MCF 10A (cell line): ENCODE measurements at regions not wholly inside any gene's neighbourhood (a gene's known extent, or its start where the extent isn't known, plus 50 kb on each side); places are given as distances from the start of the nearest gene placed in this dataset.

ENCODE experiments used
- BruUV-seq: library from RNA; stranded (reverse); fragments of 400-500 nt; replicated peaks from 2 replicates; lab custom pipeline; 2021; lab: Mats Ljungman, UMichigan
- CTCF ChIA-PET: fragments of 300-600 bp; sonication (Branson Sonifier 250); formaldehyde crosslinking; extraction: SDS; loops from one replicate; lab custom pipeline; 2021; ENCODE audit warnings: antibody characterized with exemption, inconsistent platforms; lab: Yijun Ruan, JAX
- POLR2A ChIA-PET: fragments of 300-600, 350-650 bp; sonication (Branson Sonifier 250); formaldehyde crosslinking; extraction: SDS; loops from one replicate; lab custom pipeline; 2020; ENCODE audit warnings: antibody characterized with exemption, inconsistent platforms; lab: Yijun Ruan, JAX
- DNase-seq: peaks from one replicate; pipeline ENCODE4 v3.0.0-alpha.2; 2018; ENCODE audit not compliant: unreplicated experiment
- H3K27ac Mint-ChIP-seq: one replicate; pipeline ENCODE4 v1.8.0; 2022; ENCODE audit warnings: mild to moderate bottlenecking, low read depth, mixed read lengths; ENCODE audit not compliant: unreplicated experiment
- H3K27me3 Mint-ChIP-seq: one replicate; pipeline ENCODE4 v1.8.0; 2022; ENCODE audit warnings: mixed read lengths; ENCODE audit not compliant: insufficient read depth, unreplicated experiment
- H3K36me3 Mint-ChIP-seq: one replicate; pipeline ENCODE4 v1.8.0; 2022; ENCODE audit warnings: mild to moderate bottlenecking, moderate library complexity, mixed read lengths; ENCODE audit not compliant: insufficient read depth, unreplicated experiment
- H3K4me1 Mint-ChIP-seq: one replicate; pipeline ENCODE4 v1.8.0; 2022; ENCODE audit warnings: mixed read lengths; ENCODE audit not compliant: insufficient read depth, unreplicated experiment
- H3K4me3 Mint-ChIP-seq: one replicate; pipeline ENCODE4 v1.8.0; 2022; ENCODE audit warnings: mild to moderate bottlenecking, moderate library complexity, mixed read lengths; ENCODE audit not compliant: unreplicated experiment
- H3K9me3 Mint-ChIP-seq: one replicate; pipeline ENCODE4 v1.8.0; 2022; ENCODE audit warnings: mixed read lengths; ENCODE audit not compliant: unreplicated experiment
- intact Hi-C: fragments of 100-400 bp; cut with micrococcal nuclease; formaldehyde crosslinking; loops from 2 replicates; pipeline ENCODE4 v1.14.1; 2022
- TF ChIP-seq, protein P1 (sequence below): fragments of 200-600 bp; IDR thresholded peaks from one replicate; pipeline ENCODE4 v1.8.0; 2022; ENCODE audit warnings: antibody characterized with exemption, mild to moderate bottlenecking; ENCODE audit not compliant: unreplicated experiment

DNA sequence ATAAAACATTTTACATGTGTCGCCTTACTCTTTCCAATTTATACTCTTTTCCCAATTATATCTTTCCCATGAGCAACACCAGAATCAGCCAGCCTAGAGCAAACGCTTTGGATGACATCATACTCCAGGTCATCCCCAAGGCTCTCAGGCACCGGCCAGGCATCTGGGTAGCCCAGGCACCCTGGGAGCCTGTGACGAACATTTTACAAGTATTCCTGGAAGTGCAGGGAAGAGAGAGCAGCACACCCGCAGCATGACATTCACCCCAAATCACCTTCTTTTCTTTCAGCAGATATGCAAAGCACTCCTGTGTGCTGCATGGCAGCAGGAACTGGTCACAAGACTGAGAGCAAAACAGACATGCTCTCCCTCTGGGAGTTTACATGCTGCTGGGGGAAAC, 75.7 kb upstream of the SMIM23 start:
- H3K27me3 Mint-ChIP-seq: peaks cover 8% of the 10 kb centered on the region
- no peak for DNase-seq
- intact Hi-C loops: no loop called here
- TF ChIP-seq, protein P1, sequence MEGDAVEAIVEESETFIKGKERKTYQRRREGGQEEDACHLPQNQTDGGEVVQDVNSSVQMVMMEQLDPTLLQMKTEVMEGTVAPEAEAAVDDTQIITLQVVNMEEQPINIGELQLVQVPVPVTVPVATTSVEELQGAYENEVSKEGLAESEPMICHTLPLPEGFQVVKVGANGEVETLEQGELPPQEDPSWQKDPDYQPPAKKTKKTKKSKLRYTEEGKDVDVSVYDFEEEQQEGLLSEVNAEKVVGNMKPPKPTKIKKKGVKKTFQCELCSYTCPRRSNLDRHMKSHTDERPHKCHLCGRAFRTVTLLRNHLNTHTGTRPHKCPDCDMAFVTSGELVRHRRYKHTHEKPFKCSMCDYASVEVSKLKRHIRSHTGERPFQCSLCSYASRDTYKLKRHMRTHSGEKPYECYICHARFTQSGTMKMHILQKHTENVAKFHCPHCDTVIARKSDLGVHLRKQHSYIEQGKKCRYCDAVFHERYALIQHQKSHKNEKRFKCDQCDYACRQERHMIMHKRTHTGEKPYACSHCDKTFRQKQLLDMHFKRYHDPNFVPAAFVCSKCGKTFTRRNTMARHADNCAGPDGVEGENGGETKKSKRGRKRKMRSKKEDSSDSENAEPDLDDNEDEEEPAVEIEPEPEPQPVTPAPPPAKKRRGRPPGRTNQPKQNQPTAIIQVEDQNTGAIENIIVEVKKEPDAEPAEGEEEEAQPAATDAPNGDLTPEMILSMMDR: no peak
- H3K4me1 Mint-ChIP-seq: no peaks in the 10 kb centered on the region
- BruUV-seq: no TSS peak
- ChIA-PET CTCF (no interaction called here), POLR2A (no interaction called here)
- H3K4me3 Mint-ChIP-seq: no peak overlapping the region
- no peaks in the 10 kb centered on the region for H3K9me3 Mint-ChIP-seq
- no peaks in the 10 kb centered on the region for H3K36me3 Mint-ChIP-seq
- no peak overlapping the region for H3K27ac Mint-ChIP-seq

DNA sequence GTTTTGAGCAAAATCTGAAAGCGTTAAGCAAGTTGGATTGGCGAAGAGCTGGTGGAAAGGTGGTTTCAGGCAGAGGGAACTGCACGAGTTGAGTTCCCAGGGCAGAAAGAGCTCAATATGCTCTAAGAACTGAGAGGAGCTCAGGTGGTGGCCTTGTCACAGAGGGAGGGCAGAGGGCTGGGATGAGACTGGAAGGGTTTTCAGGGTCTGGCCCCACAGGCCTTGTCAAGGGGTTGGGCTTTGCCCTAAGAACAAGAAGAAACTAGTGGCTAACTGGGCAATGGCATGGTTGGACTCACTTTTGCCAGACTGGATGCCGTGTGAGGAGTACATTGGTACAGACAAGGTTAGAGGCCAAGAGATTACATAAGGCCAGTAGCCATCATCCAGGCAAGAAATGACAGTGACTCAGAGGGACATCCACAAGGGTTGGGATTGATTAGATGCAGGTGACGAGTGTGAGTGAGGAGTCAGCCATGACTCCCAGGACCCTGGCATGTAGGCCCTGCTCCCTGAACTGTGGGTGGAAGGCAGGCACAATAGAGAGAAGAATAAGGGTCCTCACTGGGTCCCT, 75.1 kb upstream of the SMIM23 start:
- no peak for DNase-seq
- BruUV-seq: no TSS peak
- intact Hi-C loops: no loop called here
- TF ChIP-seq, protein P1: no peak
- no peak overlapping the region for H3K27ac Mint-ChIP-seq
- no peaks in the 10 kb centered on the region for H3K4me1 Mint-ChIP-seq
- ChIA-PET CTCF (interaction anchor here (0.9 kb wide), 1 partner anchor 227 kb away, joined by 4 read pairs; no protein-coding TSS in a partner anchor), POLR2A (interaction anchor here (0.7 to 0.9 kb wide), 2 partner anchors 37 to 47 kb away, joined by 3 read pairs; no protein-coding TSS in a partner anchor)
- H3K4me3 Mint-ChIP-seq: no peak overlapping the region
- no peaks in the 10 kb centered on the region for H3K9me3 Mint-ChIP-seq
- peaks cover 2% of the 10 kb centered on the region for H3K27me3 Mint-ChIP-seq
- no peaks in the 10 kb centered on the region for H3K36me3 Mint-ChIP-seq

DNA sequence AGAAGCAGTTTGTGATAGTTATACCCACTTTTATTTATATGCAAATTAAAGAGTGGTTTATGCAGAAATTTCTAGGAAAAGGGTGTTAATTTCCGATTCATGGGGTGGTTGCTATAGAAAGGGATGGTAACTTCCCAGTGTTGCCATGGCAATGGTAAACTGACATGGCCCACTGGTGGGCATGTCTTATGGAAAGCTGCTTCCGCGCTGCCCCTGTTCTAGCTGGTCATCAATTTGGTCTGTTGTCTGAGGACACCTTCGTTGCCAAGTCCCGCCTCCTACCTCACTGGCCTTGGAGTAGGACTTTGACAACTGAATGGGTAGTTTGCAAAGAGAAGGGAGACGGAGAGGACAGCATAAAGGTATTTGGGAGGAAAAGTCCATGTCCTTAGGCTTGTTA, 74.0 kb upstream of the SMIM23 start:
- POLR2A ChIA-PET: interaction anchor here (0.7 to 0.9 kb wide), 2 partner anchors 10 to 36 kb away, joined by 3 to 4 read pairs; no protein-coding TSS in a partner anchor
- no peaks in the 10 kb centered on the region for H3K9me3 Mint-ChIP-seq
- no peak for DNase-seq
- H3K27ac Mint-ChIP-seq: no peak overlapping the region
- H3K27me3 Mint-ChIP-seq: no peaks in the 10 kb centered on the region
- TF ChIP-seq, protein P1: no peak
- intact Hi-C loops: no loop called here
- H3K36me3 Mint-ChIP-seq: no peaks in the 10 kb centered on the region
- no peak overlapping the region for H3K4me3 Mint-ChIP-seq
- no TSS peak for BruUV-seq
- no peaks in the 10 kb centered on the region for H3K4me1 Mint-ChIP-seq
- CTCF ChIA-PET: interaction anchor here (0.9 to 1.6 kb wide), 3 partner anchors 11 to 304 kb away, joined by 3 to 5 read pairs (median 4); no protein-coding TSS in a partner anchor

DNA sequence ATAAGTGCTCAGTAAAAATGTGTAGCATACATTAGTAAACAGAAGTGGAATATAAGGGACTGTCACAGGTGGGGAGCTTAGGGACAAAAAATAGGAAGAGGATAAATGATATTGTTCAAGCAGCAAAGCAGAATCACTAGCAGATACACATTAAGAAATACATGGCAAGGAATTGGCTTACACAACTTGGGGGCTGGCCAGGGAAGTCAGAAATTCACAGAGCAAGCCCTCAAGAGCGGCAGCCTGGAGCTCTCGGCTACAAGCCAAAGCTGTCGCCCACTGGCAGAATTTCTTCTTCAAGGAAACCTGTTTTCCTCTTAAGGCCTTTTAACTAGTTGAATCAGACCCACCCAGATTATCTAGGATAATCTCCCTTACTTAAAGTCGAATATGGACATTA, 73.0 kb upstream of the SMIM23 start:
- ChIA-PET POLR2A (interaction anchor here (0.8 kb wide), 1 partner anchor 19 kb away, joined by 3 read pairs; no protein-coding TSS in a partner anchor), CTCF (interaction anchor here (1.0 to 1.6 kb wide), 2 partner anchors 10 to 305 kb away, joined by 3 to 5 read pairs; no protein-coding TSS in a partner anchor)
- no TSS peak for BruUV-seq
- H3K27me3 Mint-ChIP-seq: peaks cover 2% of the 10 kb centered on the region
- intact Hi-C loops: no loop called here
- DNase-seq: no peak
- H3K27ac Mint-ChIP-seq: no peak overlapping the region
- TF ChIP-seq, protein P1: no peak
- no peaks in the 10 kb centered on the region for H3K9me3 Mint-ChIP-seq
- H3K4me3 Mint-ChIP-seq: no peak overlapping the region
- H3K4me1 Mint-ChIP-seq: no peaks in the 10 kb centered on the region
- no peaks in the 10 kb centered on the region for H3K36me3 Mint-ChIP-seq
